ENCODE measurements at regions not wholly inside any gene's neighbourhood (a gene's known extent, or its start where the extent isn't known, plus 50 kb on each side); places are given as distances from the start of the nearest gene placed in this dataset.

DNA sequence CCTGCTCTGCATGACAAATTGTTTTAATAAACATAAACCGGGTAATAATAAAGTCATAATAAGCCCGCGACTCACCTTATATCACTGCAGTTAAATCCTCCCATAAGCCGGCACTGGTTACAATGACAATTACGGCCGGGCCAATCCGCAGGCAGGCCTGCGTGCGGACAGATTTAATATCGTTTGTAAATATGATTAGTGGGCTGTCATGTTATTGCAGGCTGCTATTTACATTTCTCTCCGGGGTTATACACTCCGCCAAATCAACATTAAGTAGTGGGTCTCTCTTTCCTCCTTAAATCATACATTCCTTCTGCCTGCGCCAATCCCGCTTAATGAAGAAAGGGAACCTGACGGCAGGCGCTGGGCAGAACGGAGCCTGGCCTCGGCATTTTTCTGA lies 51.8 kb upstream of the LMO1 start (continued):
- no peak for TF ChIP-seq PRDM10 (IDR thresholded peaks at IDR 0.05; ENCODE audit: partially characterized antibody)
- TF ChIP-seq PHF20 (IDR thresholded peaks at IDR 0.05; ENCODE audit: partially characterized antibody) = no peak
- TF ChIP-seq ZNF707 (CRISPR knock-in tag; conservative IDR thresholded peaks at IDR 0.05) = no peak
- no peak for TF ChIP-seq TFAM (CRISPR knock-in tag; conservative IDR thresholded peaks at IDR 0.05)
- TF ChIP-seq, protein P1, sequence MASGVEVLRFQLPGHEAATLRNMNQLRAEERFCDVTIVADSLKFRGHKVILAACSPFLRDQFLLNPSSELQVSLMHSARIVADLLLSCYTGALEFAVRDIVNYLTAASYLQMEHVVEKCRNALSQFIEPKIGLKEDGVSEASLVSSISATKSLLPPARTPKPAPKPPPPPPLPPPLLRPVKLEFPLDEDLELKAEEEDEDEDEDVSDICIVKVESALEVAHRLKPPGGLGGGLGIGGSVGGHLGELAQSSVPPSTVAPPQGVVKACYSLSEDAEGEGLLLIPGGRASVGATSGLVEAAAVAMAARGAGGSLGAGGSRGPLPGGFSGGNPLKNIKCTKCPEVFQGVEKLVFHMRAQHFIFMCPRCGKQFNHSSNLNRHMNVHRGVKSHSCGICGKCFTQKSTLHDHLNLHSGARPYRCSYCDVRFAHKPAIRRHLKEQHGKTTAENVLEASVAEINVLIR (CRISPR knock-in tag; IDR thresholded peaks at IDR 0.05) = no peak
- TF ChIP-seq MEIS2 (IDR thresholded peaks at IDR 0.05; ENCODE audit: partially characterized antibody) = no peak
- TF ChIP-seq ZNF511 (CRISPR knock-in tag; IDR thresholded peaks at IDR 0.05) = no peak
- TF ChIP-seq TRIM28 (IDR thresholded peaks at IDR 0.05) = no peak
- TF ChIP-seq TCF3 (CRISPR knock-in tag; IDR thresholded peaks at IDR 0.05) = no peak
- TF ChIP-seq BCOR (IDR thresholded peaks at IDR 0.05) = no peak
- TF ChIP-seq ZNF699 (CRISPR knock-in tag; IDR thresholded peaks at IDR 0.05; ENCODE audit: insufficient replicate concordance) = no peak
- TF ChIP-seq SNIP1 (IDR thresholded peaks at IDR 0.05; ENCODE audit: low read depth) = no peak
- no peak for TF ChIP-seq NFATC3 (IDR thresholded peaks at IDR 0.05)

Data from K562 (cell line).